GM18858 (cell line): ENCODE measurements at regions not wholly inside any gene's neighbourhood (a gene's known extent, or its start where the extent isn't known, plus 50 kb on each side); places are given as distances from the start of the nearest gene placed in this dataset.

ENCODE experiments used
- ATAC-seq: cut with Tn5 transposase; IDR thresholded peaks from one replicate; pipeline ENCODE4 v1.9.1; 2021; ENCODE audit not compliant: unreplicated experiment

GRCh38 chr6:99867026-99867425, 127.0 kb downstream of the MCHR2 start:
- ATAC-seq = no peak

- peak; percentile 94 for ATAC-seq
Measured at GRCh38 chr6:99868074-99868702, 125.8 kb downstream of the MCHR2 start.
